ENCODE measurements at regions not wholly inside any gene's neighbourhood (a gene's known extent, or its start where the extent isn't known, plus 50 kb on each side); places are given as distances from the start of the nearest gene placed in this dataset.

GRCh38 chr2:102091908-102092307, 50.6 kb upstream of the IL1R1 start:
- Histone ChIP-seq H3K27me3 (no peaks in the 10 kb centered on the region), H3K4me3 (no peak overlapping the region), H3K36me3 (no peaks in the 10 kb centered on the region), H3K4me1 (no peaks in the 10 kb centered on the region), H3K27ac (no peak overlapping the region), H3K9me3 (no peaks in the 10 kb centered on the region)
- no peak for DNase-seq (ENCODE audit: low spot score in 2 of 2)
- 81% methylated on average over 1 of the region's 1 CpG for WGBS
- no peak for TF ChIP-seq EP300 (IDR thresholded peaks at IDR 0.05)
- TF ChIP-seq POLR2AphosphoS5 (IDR thresholded peaks at IDR 0.05): no peak
- TF ChIP-seq CTCF (IDR thresholded peaks at IDR 0.05): no peak
- no peak for TF ChIP-seq POLR2A (IDR thresholded peaks at IDR 0.05)

GRCh38 chr2:102092535-102092934, 50.0 kb upstream of the IL1R1 start:
- no peaks in the 10 kb centered on the region for H3K4me1 ChIP-seq
- no peak overlapping the region for H3K27ac ChIP-seq
- TF ChIP-seq CTCF (IDR thresholded peaks at IDR 0.05) (no peak), POLR2AphosphoS5 (IDR thresholded peaks at IDR 0.05) (no peak), EP300 (IDR thresholded peaks at IDR 0.05) (no peak), POLR2A (IDR thresholded peaks at IDR 0.05) (no peak)
- H3K27me3 ChIP-seq: no peaks in the 10 kb centered on the region
- no peaks in the 10 kb centered on the region for H3K9me3 ChIP-seq
- H3K4me3 ChIP-seq: no peak overlapping the region
- 77% methylated on average over 7 of the region's 7 CpGs for WGBS
- no peaks in the 10 kb centered on the region for H3K36me3 ChIP-seq
- DNase-seq (ENCODE audit: low spot score in 2 of 2): no peak
